ENCODE measurements at regions not wholly inside any gene's neighbourhood (a gene's known extent, or its start where the extent isn't known, plus 50 kb on each side); places are given as distances from the start of the nearest gene placed in this dataset.

- TF ChIP-seq CTCF (conservative IDR thresholded peaks at IDR 0.05; ENCODE audit: low read length), result no peak
- no peak for DNase-seq (ENCODE audit: low read depth)
- no peak overlapping the region for H3K4me3 ChIP-seq (ENCODE audit: low read length)
Measured at GRCh38 chr9:118459913-118460312, 755.7 kb downstream of the TLR4 start.

DNA sequence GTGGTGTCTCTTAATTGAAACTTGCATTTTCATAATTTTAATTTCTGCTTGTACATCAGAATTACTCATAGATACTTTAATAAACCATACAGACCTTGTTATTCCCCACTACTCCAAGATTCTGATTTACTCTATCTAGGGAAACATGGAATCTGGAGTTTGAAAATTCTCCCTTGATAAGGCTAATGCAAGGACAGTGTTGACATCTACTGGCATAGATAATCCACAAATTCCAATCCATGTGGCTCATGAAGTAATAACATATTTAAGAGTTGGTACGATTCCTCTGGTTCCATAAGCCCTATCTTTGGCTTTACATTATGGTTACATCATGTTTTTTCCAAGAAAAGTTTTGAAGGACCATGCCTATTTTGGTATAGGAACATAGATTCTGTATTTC, 759.2 kb downstream of the TLR4 start:
- no peak overlapping the region for H3K4me3 ChIP-seq (ENCODE audit: low read length)
- DNase-seq (ENCODE audit: low read depth), result no peak
- TF ChIP-seq CTCF (conservative IDR thresholded peaks at IDR 0.05; ENCODE audit: low read length), result no peak

DNA sequence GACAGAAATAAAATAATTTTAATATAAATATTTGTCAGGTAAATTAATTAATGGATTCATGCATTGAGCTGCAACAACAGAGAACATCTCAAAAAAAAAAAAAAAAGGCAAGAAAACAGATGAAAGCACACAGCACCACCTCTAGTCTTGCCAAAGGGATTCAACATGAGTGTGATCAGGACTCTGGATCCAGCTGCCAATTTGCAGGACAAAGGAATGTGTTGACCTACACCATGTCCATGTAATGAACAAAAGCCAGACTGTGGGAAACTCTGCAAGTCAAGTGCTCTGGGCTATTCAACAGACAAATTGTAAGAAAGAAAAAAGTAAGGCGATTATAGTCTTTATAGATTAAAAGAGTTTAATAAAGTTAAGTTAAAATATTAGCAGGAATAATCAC, 769.3 kb downstream of the TLR4 start:
- no peak for DNase-seq (ENCODE audit: low read depth)
- H3K4me3 ChIP-seq (ENCODE audit: low read length), result no peak overlapping the region
- no peak for TF ChIP-seq CTCF (conservative IDR thresholded peaks at IDR 0.05; ENCODE audit: low read length)

GRCh38 chr9:118478752-118479151, 774.5 kb downstream of the TLR4 start:
- TF ChIP-seq CTCF (conservative IDR thresholded peaks at IDR 0.05; ENCODE audit: low read length), result no peak
- no peak for DNase-seq (ENCODE audit: low read depth)
- no peak overlapping the region for H3K4me3 ChIP-seq (ENCODE audit: low read length)

- DNase-seq (ENCODE audit: low read depth), result no peak
- TF ChIP-seq CTCF (conservative IDR thresholded peaks at IDR 0.05; ENCODE audit: low read length), result no peak
- H3K4me3 ChIP-seq (ENCODE audit: low read length), result no peak overlapping the region
Measured at GRCh38 chr9:118482306-118482705, 778.1 kb downstream of the TLR4 start.

GRCh38 chr9:118483677-118484076, 779.5 kb downstream of the TLR4 start:
- no peak overlapping the region for H3K4me3 ChIP-seq (ENCODE audit: low read length)
- no peak for DNase-seq (ENCODE audit: low read depth)
- no peak for TF ChIP-seq CTCF (conservative IDR thresholded peaks at IDR 0.05; ENCODE audit: low read length)

DNA sequence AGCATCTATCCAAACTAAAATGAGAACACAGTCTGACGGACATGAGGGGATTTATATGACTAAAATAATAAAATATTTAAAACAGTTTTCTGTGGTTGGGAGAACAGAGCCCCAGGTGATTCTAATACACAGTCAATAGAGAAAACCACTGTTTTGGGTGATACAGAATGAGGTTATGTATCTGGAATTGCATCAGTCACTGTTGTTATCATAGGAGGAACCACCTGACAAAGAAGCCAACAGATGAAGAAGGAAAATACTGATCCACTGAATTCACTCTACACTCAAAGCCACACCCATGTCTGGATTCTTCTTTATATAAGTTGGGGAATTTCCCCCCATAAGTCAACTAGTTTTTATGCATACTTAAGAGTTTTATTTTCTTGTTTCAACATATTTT, 799.0 kb downstream of the TLR4 start:
- no peak for TF ChIP-seq CTCF (conservative IDR thresholded peaks at IDR 0.05; ENCODE audit: low read length)
- DNase-seq (ENCODE audit: low read depth), result no peak
- H3K4me3 ChIP-seq (ENCODE audit: low read length), result no peak overlapping the region

Measured in AG10803 (cell line).